ENCODE measurements at regions not wholly inside any gene's neighbourhood (a gene's known extent, or its start where the extent isn't known, plus 50 kb on each side); places are given as distances from the start of the nearest gene placed in this dataset.

GRCh38 chr1:198083549-198083948 lies 73.2 kb upstream of the NEK7 start:
- Histone ChIP-seq H3K9me3 (ENCODE audit: control insufficient read depth in 2 of 3, low read length in 3 of 3) (no peaks in the 10 kb centered on the region), H3K36me3 (ENCODE audit: control insufficient read depth in 2 of 3, insufficient read depth in 3 of 3, low read length in 3 of 3) (no peaks in the 10 kb centered on the region), H3K27ac (ENCODE audit: low read depth, low read length) (no peak overlapping the region), H3K4me3 (ENCODE audit: low read length) (no peak overlapping the region), H3K4me1 (ENCODE audit: control insufficient read depth in 2 of 2, insufficient read depth in 2 of 2, low read length in 2 of 2) (no peaks in the 10 kb centered on the region), H3K27me3 (ENCODE audit: control insufficient read depth in 2 of 2, insufficient read depth in 2 of 2, low read length in 2 of 2) (no peaks in the 10 kb centered on the region)
- DNase-seq = no peak
- H3K27ac Mint-ChIP-seq = no peak overlapping the region
- H3K4me1 Mint-ChIP-seq = peaks cover 0 to 5% (median 2%) of the 10 kb centered on the region in 7 donors
- POLR2A ChIA-PET = no interaction called here
- no peak for ATAC-seq
- peaks cover 0 to 3% (median under 1%) of the 10 kb centered on the region in 11 donors for H3K9me3 Mint-ChIP-seq
- peaks cover 0 to under 1% (median 0%) of the 10 kb centered on the region in 5 donors for H3K36me3 Mint-ChIP-seq
- intact Hi-C loops (cut with micrococcal nuclease) = loop anchor here in 1 of 2 donors (10.0 kb wide), 1 partner anchor 559 kb away; no protein-coding TSS in a partner anchor
- CTCF ChIA-PET = no interaction called here
- no peak overlapping the region for H3K4me3 Mint-ChIP-seq
- peaks cover 0 to 14% (median 8%) of the 10 kb centered on the region in 5 donors for H3K27me3 Mint-ChIP-seq

GRCh38 chr1:198084241-198084908 lies 72.4 kb upstream of the NEK7 start:
- intact Hi-C loops (cut with micrococcal nuclease) = loop anchor here in 1 of 2 donors (10.0 kb wide), 1 partner anchor 560 kb away; no protein-coding TSS in a partner anchor
- POLR2A ChIA-PET = no interaction called here
- ATAC-seq = no peak

GRCh38 chr1:198086051-198086745 lies 70.6 kb upstream of the NEK7 start:
- H3K27me3 ChIP-seq (ENCODE audit: control insufficient read depth in 2 of 2, insufficient read depth in 2 of 2, low read length in 2 of 2) = no peaks in the 10 kb centered on the region
- H3K4me1 Mint-ChIP-seq = peaks cover 0 to 10% (median 3%) of the 10 kb centered on the region in 7 donors
- no peak overlapping the region for H3K27ac ChIP-seq (ENCODE audit: low read depth, low read length)
- intact Hi-C loops (cut with micrococcal nuclease) = loop anchor here (5.0 to 10.0 kb wide), 4 partner anchors 111 to 606 kb away; no protein-coding TSS in a partner anchor
- no peak overlapping the region for H3K4me3 Mint-ChIP-seq
- H3K4me3 ChIP-seq (ENCODE audit: low read length) = no peak overlapping the region
- ATAC-seq (no peak), DNase-seq (no peak)
- H3K9me3 Mint-ChIP-seq = no peaks in the 10 kb centered on the region
- H3K36me3 ChIP-seq (ENCODE audit: control insufficient read depth in 2 of 3, insufficient read depth in 3 of 3, low read length in 3 of 3) = no peaks in the 10 kb centered on the region
- H3K4me1 ChIP-seq (ENCODE audit: control insufficient read depth in 2 of 2, insufficient read depth in 2 of 2, low read length in 2 of 2) = no peaks in the 10 kb centered on the region
- no peaks in the 10 kb centered on the region for H3K36me3 Mint-ChIP-seq
- POLR2A ChIA-PET = no interaction called here
- H3K27me3 Mint-ChIP-seq = peaks cover 0 to 12% (median 4%) of the 10 kb centered on the region in 5 donors
- H3K9me3 ChIP-seq (ENCODE audit: control insufficient read depth in 2 of 3, low read length in 3 of 3) = no peaks in the 10 kb centered on the region
- CTCF ChIA-PET = interaction anchor here (1.0 to 1.7 kb wide), 2 partner anchors 190 to 581 kb away, joined by 3 read pairs; no protein-coding TSS in a partner anchor
- H3K27ac Mint-ChIP-seq = no peak overlapping the region

More at GRCh38 chr1:198084241-198084908, 72.4 kb upstream of the NEK7 start:
- Mint-ChIP-seq H3K4me3 (no peak overlapping the region), H3K36me3 (no peaks in the 10 kb centered on the region), H3K9me3 (no peaks in the 10 kb centered on the region), H3K27me3 (peaks cover 0 to 13% (median 8%) of the 10 kb centered on the region in 5 donors), H3K4me1 (peaks cover 0 to 10% (median 3%) of the 10 kb centered on the region in 7 donors), H3K27ac (no peak overlapping the region)
- no peaks in the 10 kb centered on the region for H3K4me1 ChIP-seq (ENCODE audit: control insufficient read depth in 2 of 2, insufficient read depth in 2 of 2, low read length in 2 of 2)
- no peak overlapping the region for H3K27ac ChIP-seq (ENCODE audit: low read depth, low read length)
- no peaks in the 10 kb centered on the region for H3K36me3 ChIP-seq (ENCODE audit: control insufficient read depth in 2 of 3, insufficient read depth in 3 of 3, low read length in 3 of 3)
- CTCF ChIA-PET = no interaction called here
- no peaks in the 10 kb centered on the region for H3K27me3 ChIP-seq (ENCODE audit: control insufficient read depth in 2 of 2, insufficient read depth in 2 of 2, low read length in 2 of 2)
- DNase-seq = no peak
- H3K9me3 ChIP-seq (ENCODE audit: control insufficient read depth in 2 of 3, low read length in 3 of 3) = no peaks in the 10 kb centered on the region
- H3K4me3 ChIP-seq (ENCODE audit: low read length) = no peak overlapping the region

GRCh38 chr1:198087831-198088230 lies 69.0 kb upstream of the NEK7 start:
- no peaks in the 10 kb centered on the region for H3K9me3 Mint-ChIP-seq
- Histone ChIP-seq H3K27ac (ENCODE audit: low read depth, low read length) (no peak overlapping the region), H3K36me3 (ENCODE audit: control insufficient read depth in 2 of 3, insufficient read depth in 3 of 3, low read length in 3 of 3) (no peaks in the 10 kb centered on the region), H3K4me3 (ENCODE audit: low read length) (no peak overlapping the region), H3K9me3 (ENCODE audit: control insufficient read depth in 2 of 3, low read length in 3 of 3) (no peaks in the 10 kb centered on the region), H3K27me3 (ENCODE audit: control insufficient read depth in 2 of 2, insufficient read depth in 2 of 2, low read length in 2 of 2) (no peaks in the 10 kb centered on the region), H3K4me1 (ENCODE audit: control insufficient read depth in 2 of 2, insufficient read depth in 2 of 2, low read length in 2 of 2) (no peaks in the 10 kb centered on the region)
- CTCF ChIA-PET = interaction anchor here (0.7 to 1.2 kb wide), 3 partner anchors 195 to 271 kb away, joined by 3 read pairs; no protein-coding TSS in a partner anchor
- H3K27ac Mint-ChIP-seq = no peak overlapping the region
- no peaks in the 10 kb centered on the region for H3K36me3 Mint-ChIP-seq
- H3K4me3 Mint-ChIP-seq = no peak overlapping the region
- POLR2A ChIA-PET = no interaction called here
- DNase-seq (no peak), ATAC-seq (no peak)
- peaks cover 0 to 7% (median 3%) of the 10 kb centered on the region in 7 donors for H3K4me1 Mint-ChIP-seq
- H3K27me3 Mint-ChIP-seq = peaks cover 0 to 9% (median 5%) of the 10 kb centered on the region in 5 donors
- intact Hi-C loops (cut with micrococcal nuclease) = loop anchor here (1.0 to 10.0 kb wide), 10 partner anchors 68 to 604 kb away; partner anchors contain the start of gene NEK7 (in 2 of the 2)

GRCh38 chr1:198088360-198089071 lies 68.3 kb upstream of the NEK7 start:
- Mint-ChIP-seq H3K4me1 (peaks cover 0 to 7% (median 3%) of the 10 kb centered on the region in 7 donors), H3K27ac (no peak overlapping the region), H3K9me3 (no peaks in the 10 kb centered on the region), H3K36me3 (no peaks in the 10 kb centered on the region), H3K27me3 (peaks cover 0 to 8% (median 4%) of the 10 kb centered on the region in 5 donors), H3K4me3 (no peak overlapping the region)
- ChIA-PET POLR2A (no interaction called here), CTCF (interaction anchor here (0.6 to 1.2 kb wide), 6 partner anchors 105 to 377 kb away, joined by 3 to 4 read pairs (median 3); no protein-coding TSS in a partner anchor)
- H3K27ac ChIP-seq (ENCODE audit: low read depth, low read length) = no peak overlapping the region
- no peaks in the 10 kb centered on the region for H3K9me3 ChIP-seq (ENCODE audit: control insufficient read depth in 2 of 3, low read length in 3 of 3)
- no peaks in the 10 kb centered on the region for H3K27me3 ChIP-seq (ENCODE audit: control insufficient read depth in 2 of 2, insufficient read depth in 2 of 2, low read length in 2 of 2)
- H3K36me3 ChIP-seq (ENCODE audit: control insufficient read depth in 2 of 3, insufficient read depth in 3 of 3, low read length in 3 of 3) = no peaks in the 10 kb centered on the region
- DNase-seq = peak in 6 of 9 donors; percentile 9 to 52 (median 37)
- intact Hi-C loops (cut with micrococcal nuclease) = loop anchor here (1.0 to 10.0 kb wide), 10 partner anchors 68 to 604 kb away; partner anchors contain the start of gene NEK7 (in 2 of the 2)
- no peaks in the 10 kb centered on the region for H3K4me1 ChIP-seq (ENCODE audit: control insufficient read depth in 2 of 2, insufficient read depth in 2 of 2, low read length in 2 of 2)
- ATAC-seq = peak; percentile 40
- no peak overlapping the region for H3K4me3 ChIP-seq (ENCODE audit: low read length)

GRCh38 chr1:198096390-198096789 lies 60.4 kb upstream of the NEK7 start:
- Mint-ChIP-seq H3K27me3 (peaks cover 0 to 10% (median 0%) of the 10 kb centered on the region in 5 donors), H3K9me3 (peaks cover 0 to 4% (median 0%) of the 10 kb centered on the region in 11 donors), H3K27ac (no peak overlapping the region), H3K36me3 (peaks cover 0 to 6% (median 0%) of the 10 kb centered on the region in 5 donors), H3K4me1 (peaks cover 0 to 6% (median 2%) of the 10 kb centered on the region in 7 donors), H3K4me3 (no peak overlapping the region)
- no peak overlapping the region for H3K4me3 ChIP-seq (ENCODE audit: low read length)
- ATAC-seq (no peak), DNase-seq (no peak)
- CTCF ChIA-PET = no interaction called here
- H3K4me1 ChIP-seq (ENCODE audit: control insufficient read depth in 2 of 2, insufficient read depth in 2 of 2, low read length in 2 of 2) = peaks cover 0 to 4% of the 10 kb centered on the region in 2 donors
- H3K36me3 ChIP-seq (ENCODE audit: control insufficient read depth in 2 of 3, insufficient read depth in 3 of 3, low read length in 3 of 3) = no peaks in the 10 kb centered on the region
- H3K27ac ChIP-seq (ENCODE audit: low read depth, low read length) = no peak overlapping the region
- intact Hi-C loops (cut with micrococcal nuclease) = loop anchor here in 1 of 2 donors (10.0 kb wide), 1 partner anchor 482 kb away; no protein-coding TSS in a partner anchor
- H3K27me3 ChIP-seq (ENCODE audit: control insufficient read depth in 2 of 2, insufficient read depth in 2 of 2, low read length in 2 of 2) = no peaks in the 10 kb centered on the region
- no peaks in the 10 kb centered on the region for H3K9me3 ChIP-seq (ENCODE audit: control insufficient read depth in 2 of 3, low read length in 3 of 3)
- POLR2A ChIA-PET = no interaction called here
